HEK293 (cell line): ENCODE measurements at regions not wholly inside any gene's neighbourhood (a gene's known extent, or its start where the extent isn't known, plus 50 kb on each side); places are given as distances from the start of the nearest gene placed in this dataset.

Source experiments
- CTCF ChIA-PET: fragments of 350-600 bp; formaldehyde crosslinking; extraction: SDS; loops from one replicate; lab custom pipeline; 2021; ENCODE audit warnings: antibody characterized with exemption; lab: Yijun Ruan, JAX
- POLR2A ChIA-PET: fragments of 300-600 bp; formaldehyde crosslinking; extraction: SDS; loops from one replicate; lab custom pipeline; 2020; ENCODE audit warnings: antibody characterized with exemption, inconsistent platforms; lab: Yijun Ruan, JAX
- H3K27ac ChIP-seq: fragments of 200-500 bp; sonication (Bioruptor generic); 2 replicates; pipeline ENCODE4 v1.5.1; 2014; ENCODE audit warnings: low read depth, low read length, control low read depth, inconsistent platforms; ENCODE audit errors: extremely low read depth
- H3K36me3 ChIP-seq, 2 experiments: fragments of 200-500 bp in 1 of 2; sonication (Bioruptor generic) in 1 of 2; 1 replicate in 1 of 2; 2 replicates in 1 of 2; pipeline ENCODE4 v1.5.1; 2014 to 2017; ENCODE audit warnings: inconsistent platforms in 2 of 2, low read length in 2 of 2; ENCODE audit not compliant: control insufficient read depth in 2 of 2, insufficient read depth in 1 of 2
- H3K4me1 ChIP-seq: fragments of 200-500 bp; sonication (Bioruptor generic); 2 replicates; pipeline ENCODE4 v1.5.1; 2014; ENCODE audit warnings: mild to moderate bottlenecking, low read length, inconsistent platforms; ENCODE audit not compliant: control insufficient read depth, insufficient read depth
- H3K4me3 ChIP-seq: 2 replicates; pipeline ENCODE4 v1.5.1; 2011; ENCODE audit warnings: low read depth, mild to moderate bottlenecking, control low read depth, low read length, moderate library complexity
- H3K9me3 ChIP-seq: fragments of 200-500 bp; sonication (Bioruptor generic); 2 replicates; pipeline ENCODE4 v1.5.1; 2014; ENCODE audit warnings: low read depth, low read length, inconsistent platforms; ENCODE audit not compliant: control insufficient read depth, insufficient read depth
- IKZF3 ChIP-seq: fragments of 450-650 bp; IDR thresholded peaks from 2 replicates; pipeline ENCODE4 v1.5.0; 2018; ENCODE audit warnings: missing biosample characterization, mild to moderate bottlenecking, missing genetic modification characterization, moderate library complexity
- INSM2 ChIP-seq: fragments of 450-650 bp; formaldehyde crosslinking; IDR thresholded peaks from 2 replicates; pipeline ENCODE4 v1.5.1; 2016; ENCODE audit warnings: missing biosample characterization, missing genetic modification characterization
- OSR2 ChIP-seq: fragments of 450-650 bp; formaldehyde crosslinking; IDR thresholded peaks from 2 replicates; pipeline ENCODE4 v1.5.1; 2016; ENCODE audit warnings: missing biosample characterization, missing genetic modification characterization
- PBX3 ChIP-seq: sonication (generic); formaldehyde crosslinking; IDR thresholded peaks from 2 replicates; pipeline ENCODE4 v1.8.1; 2022; ENCODE audit warnings: mild to moderate bottlenecking, moderate library complexity, missing genetic modification reagents
- SETDB1 ChIP-seq: IDR thresholded peaks from one replicate; pipeline ENCODE4 v1.6.1; 2017; ENCODE audit warnings: mild to moderate bottlenecking, low read length, moderate library complexity, mixed read lengths; ENCODE audit not compliant: insufficient read length
- SP2 ChIP-seq: fragments of 450-650 bp; formaldehyde crosslinking; IDR thresholded peaks from 2 replicates; pipeline ENCODE4 v1.5.1; 2016; ENCODE audit warnings: missing biosample characterization, missing genetic modification characterization
- SP3 ChIP-seq: fragments of 450-650 bp; formaldehyde crosslinking; IDR thresholded peaks from 2 replicates; pipeline ENCODE4 v1.5.1; 2016; ENCODE audit warnings: missing biosample characterization, missing genetic modification characterization
- ZBTB1 ChIP-seq: fragments of 450-650 bp; formaldehyde crosslinking; IDR thresholded peaks from 2 replicates; pipeline ENCODE4 v1.5.1; 2016; ENCODE audit warnings: missing biosample characterization, missing genetic modification characterization
- ZEB2 ChIP-seq: fragments of 450-650 bp; formaldehyde crosslinking; IDR thresholded peaks from 2 replicates; pipeline ENCODE4 v1.5.1; 2016; ENCODE audit warnings: missing biosample characterization, missing genetic modification characterization
- ZFP41 ChIP-seq: fragments of 450-650 bp; formaldehyde crosslinking; IDR thresholded peaks from 2 replicates; pipeline ENCODE4 v1.5.1; 2016; ENCODE audit warnings: missing biosample characterization, missing genetic modification characterization, borderline replicate concordance
- ZFP69B ChIP-seq: fragments of 450-650 bp; formaldehyde crosslinking; IDR thresholded peaks from 2 replicates; pipeline ENCODE4 v1.5.1; 2016; ENCODE audit warnings: missing biosample characterization, missing genetic modification characterization
- ZNF140 ChIP-seq: fragments of 450-650 bp; formaldehyde crosslinking; IDR thresholded peaks from 2 replicates; pipeline ENCODE4 v1.5.1; 2016; ENCODE audit warnings: missing biosample characterization, missing genetic modification characterization
- ZNF221 ChIP-seq: fragments of 450-650 bp; formaldehyde crosslinking; IDR thresholded peaks from 2 replicates; pipeline ENCODE4 v1.5.1; 2017; ENCODE audit warnings: missing biosample characterization, missing genetic modification characterization, borderline replicate concordance
- ZNF280C ChIP-seq: fragments of 450-650 bp; formaldehyde crosslinking; IDR thresholded peaks from 2 replicates; pipeline ENCODE4 v1.5.1; 2016; ENCODE audit warnings: missing biosample characterization, missing genetic modification characterization
- ZNF341 ChIP-seq: fragments of 450-650 bp; formaldehyde crosslinking; IDR thresholded peaks from 2 replicates; pipeline ENCODE4; 2016; ENCODE audit warnings: low read depth, missing biosample characterization, missing genetic modification characterization
- ZNF354C ChIP-seq: fragments of 450-650 bp; formaldehyde crosslinking; IDR thresholded peaks from 2 replicates; pipeline ENCODE4 v1.5.1; 2016; ENCODE audit warnings: missing biosample characterization, missing genetic modification characterization, low read depth, borderline replicate concordance
- ZNF362 ChIP-seq: fragments of 450-650 bp; formaldehyde crosslinking; IDR thresholded peaks from 2 replicates; pipeline ENCODE4 v1.5.1; 2016; ENCODE audit warnings: missing biosample characterization, missing genetic modification characterization
- ZNF37A ChIP-seq: fragments of 450-650 bp; IDR thresholded peaks from 2 replicates; pipeline ENCODE4 v1.5.1; 2018; ENCODE audit warnings: missing biosample characterization, missing genetic modification characterization
- ZNF394 ChIP-seq: fragments of 450-650 bp; formaldehyde crosslinking; IDR thresholded peaks from 2 replicates; pipeline ENCODE4 v1.5.1; 2016; ENCODE audit warnings: missing biosample characterization, missing genetic modification characterization, mild to moderate bottlenecking, moderate library complexity, borderline replicate concordance
- ZNF404 ChIP-seq: fragments of 450-650 bp; formaldehyde crosslinking; IDR thresholded peaks from 2 replicates; pipeline ENCODE4 v1.5.1; 2017; ENCODE audit warnings: missing biosample characterization, missing genetic modification characterization
- ZNF518A ChIP-seq: fragments of 450-650 bp; formaldehyde crosslinking; conservative IDR thresholded peaks from 2 replicates; pipeline ENCODE4 v1.5.1; 2016; ENCODE audit warnings: low read depth, missing biosample characterization, missing genetic modification characterization
- ZNF560 ChIP-seq: fragments of 450-650 bp; formaldehyde crosslinking; IDR thresholded peaks from 2 replicates; pipeline ENCODE4 v1.5.1; 2017; ENCODE audit warnings: missing biosample characterization, missing genetic modification characterization, borderline replicate concordance
- ZNF585B ChIP-seq: fragments of 450-650 bp; formaldehyde crosslinking; IDR thresholded peaks from 2 replicates; pipeline ENCODE4 v1.5.1; 2016; ENCODE audit warnings: missing biosample characterization, missing genetic modification characterization
- ZNF692 ChIP-seq: fragments of 450-650 bp; formaldehyde crosslinking; IDR thresholded peaks from 2 replicates; pipeline ENCODE4 v1.5.1; 2016; ENCODE audit warnings: missing biosample characterization, missing genetic modification characterization
- ZNF701 ChIP-seq: fragments of 450-650 bp; formaldehyde crosslinking; IDR thresholded peaks from 2 replicates; pipeline ENCODE4 v1.5.1; 2016; ENCODE audit warnings: missing biosample characterization, missing genetic modification characterization

- TF ChIP-seq ZEB2 (tag by site-specific recombination) (no peak), ZNF585B (tag by site-specific recombination) (no peak), ZFP41 (tag by site-specific recombination) (no peak), ZNF37A (tag by site-specific recombination) (no peak), ZNF394 (tag by site-specific recombination) (no peak), ZNF404 (tag by site-specific recombination) (no peak), ZNF280C (no peak), SP3 (no peak), ZFP69B (tag by site-specific recombination) (no peak), SP2 (no peak), ZBTB1 (tag by site-specific recombination) (no peak), ZNF341 (tag by site-specific recombination) (no peak), ZNF140 (no peak), ZNF518A (tag by site-specific recombination) (no peak), OSR2 (tag by site-specific recombination) (no peak), PBX3 (no peak), ZNF701 (no peak)
- TF ChIP-seq, all 188 proteins: peak for 0
- Histone ChIP-seq H3K27ac (no peak overlapping the region), H3K4me1 (no peaks in the 10 kb centered on the region), H3K36me3 (no peaks in the 10 kb centered on the region), H3K4me3 (no peak overlapping the region), H3K9me3 (no peaks in the 10 kb centered on the region)
- ChIA-PET POLR2A (no interaction called here), CTCF (no interaction called here)
Observed at GRCh38 chr11:122046846-122047245, 69.2 kb downstream of the BLID start.

- no peaks in the 10 kb centered on the region for H3K9me3 ChIP-seq
- ChIA-PET POLR2A (no interaction called here), CTCF (no interaction called here)
- H3K4me1 ChIP-seq = no peaks in the 10 kb centered on the region
- no peaks in the 10 kb centered on the region for H3K36me3 ChIP-seq
- H3K4me3 ChIP-seq = no peak overlapping the region
- no peak overlapping the region for H3K27ac ChIP-seq
- TF ChIP-seq ZNF221 (tag by site-specific recombination) = no peak
- TF ChIP-seq ZNF354C (tag by site-specific recombination) = no peak
- TF ChIP-seq IKZF3 = no peak
- TF ChIP-seq SETDB1 = no peak
- TF ChIP-seq ZNF560 = no peak
- no peak for TF ChIP-seq ZNF362 (tag by site-specific recombination)
- TF ChIP-seq ZNF692 (tag by site-specific recombination) = no peak
- TF ChIP-seq INSM2 (tag by site-specific recombination) = no peak
Observed at GRCh38 chr11:122046438-122046837, 69.6 kb downstream of the BLID start.
